B cell (primary cell): ENCODE measurements at regions not wholly inside any gene's neighbourhood (a gene's known extent, or its start where the extent isn't known, plus 50 kb on each side); places are given as distances from the start of the nearest gene placed in this dataset.

Experiments used
- ATAC-seq: fragments of 200-7000 bp; cut with Tn5 transposase; one replicate; pipeline ENCODE4 v1.10.0; 2021; ENCODE audit warnings: low read depth, mild to moderate bottlenecking, moderate number of reproducible peaks, moderate library complexity
- CTCF ChIA-PET: fragments of 350-600 bp; sonication (Branson Sonifier 250); formaldehyde crosslinking; loops from one replicate; lab custom pipeline; 2021; ENCODE audit warnings: antibody characterized with exemption, inconsistent platforms; lab: Charles Lee
- POLR2A ChIA-PET: fragments of 350-600 bp; sonication (Branson Sonifier 250); formaldehyde crosslinking; loops from one replicate; lab custom pipeline; 2021; ENCODE audit warnings: antibody characterized with exemption; lab: Charles Lee
- DNase-seq: peaks from one replicate; pipeline ENCODE4 v3.0.0; 2013
- H2AFZ ChIP-seq: 2 replicates; pipeline ENCODE4 v1.6.1; 2012; ENCODE audit warnings: mild to moderate bottlenecking, low read depth, low read length; ENCODE audit not compliant: insufficient read depth, poor library complexity, severe bottlenecking
- H3K27ac ChIP-seq, 2 donors: 1 replicate in 1 of 2; 2 replicates in 1 of 2; pipeline ENCODE4 v1.5.1; 2012 to 2013; ENCODE audit warnings: low read length in 2 of 2, mild to moderate bottlenecking in 2 of 2, moderate library complexity in 1 of 2
- H3K27me3 ChIP-seq, 4 experiments: fragments of 200-600 bp in 1 of 4; sonication (generic) in 1 of 4; replicated peaks in 1 of 4; 1 replicate in 2 of 4; 2 replicates in 2 of 4; pipeline versions ENCODE4 v1.6.1 to v1.7.0; 2013 to 2016; ENCODE audit warnings: low read length in 3 of 4, mild to moderate bottlenecking in 2 of 4, mixed read lengths in 1 of 4, moderate library complexity in 1 of 4; ENCODE audit not compliant: insufficient read depth in 4 of 4, control insufficient read depth in 3 of 4; ENCODE audit errors: control extremely low read depth in 1 of 4
- H3K36me3 ChIP-seq, 2 experiments: replicated peaks in 1 of 2; 1 replicate in 1 of 2; 2 replicates in 1 of 2; pipeline versions ENCODE4 v1.6.1 to v1.7.1; 2013; ENCODE audit warnings: low read length in 1 of 2; ENCODE audit not compliant: insufficient read depth in 2 of 2, control insufficient read depth in 1 of 2; ENCODE audit errors: control extremely low read depth in 1 of 2, extremely low read depth in 1 of 2
- H3K4me1 ChIP-seq, 2 donors: fragments of 200-600 bp in 1 of 2; sonication (generic) in 1 of 2; 1 replicate in 1 of 2; 2 replicates in 1 of 2; pipeline versions ENCODE4 v1.5.1 to v1.6.1; 2013 to 2017; ENCODE audit warnings: low read length in 2 of 2; ENCODE audit not compliant: control insufficient read depth in 2 of 2, insufficient read depth in 2 of 2
- H3K4me2 ChIP-seq: replicated peaks from 2 replicates; pipeline ENCODE3; 2012; ENCODE audit warnings: mild to moderate bottlenecking, low read depth, low read length; ENCODE audit not compliant: poor library complexity, severe bottlenecking
- H3K4me3 ChIP-seq, 5 experiments: fragments of 200-600 bp in 1 of 5; sonication (generic) in 1 of 5; 1 replicate in 3 of 5; 2 replicates in 2 of 5; pipeline versions ENCODE4 v1.5.1 to v1.7.0; 2011 to 2016; ENCODE audit warnings: low read length in 4 of 5, mild to moderate bottlenecking in 4 of 5, low read depth in 2 of 5, control low read depth in 1 of 5, moderate library complexity in 1 of 5; ENCODE audit not compliant: insufficient read depth in 1 of 5; ENCODE audit errors: control extremely low read depth in 1 of 5, extremely low read depth in 1 of 5
- H3K79me2 ChIP-seq: fragments of 200-600 bp; sonication (generic); one replicate; pipeline ENCODE4 v1.6.0; 2016; ENCODE audit warnings: low read length; ENCODE audit not compliant: control insufficient read depth, insufficient read depth
- H3K9ac ChIP-seq: fragments of 200-600 bp; sonication (generic); 2 replicates; pipeline ENCODE4 v1.6.1; 2017; ENCODE audit warnings: mild to moderate bottlenecking, low read length, moderate library complexity
- H3K9me3 ChIP-seq, 3 donors: one replicate each; pipeline versions ENCODE4 v1.6.1 to v1.7.1; 2013; ENCODE audit warnings: low read length in 2 of 3; ENCODE audit not compliant: control insufficient read depth in 2 of 3, insufficient read depth in 1 of 3; ENCODE audit errors: control extremely low read depth in 1 of 3
- H4K20me1 ChIP-seq: 2 replicates; pipeline ENCODE4 v1.6.0; 2012; ENCODE audit warnings: mild to moderate bottlenecking, low read length; ENCODE audit not compliant: insufficient read depth, control insufficient read depth, poor library complexity, severe bottlenecking
- H3K27ac Mint-ChIP-seq: one replicate; pipeline ENCODE4 v1.8.0; 2021; ENCODE audit warnings: mixed read lengths
- H3K27me3 Mint-ChIP-seq: one replicate; pipeline ENCODE4 v1.8.0; 2021; ENCODE audit warnings: mixed read lengths
- H3K4me1 Mint-ChIP-seq: one replicate; pipeline ENCODE4 v1.8.0; 2021; ENCODE audit warnings: mixed read lengths
- H3K4me3 Mint-ChIP-seq: one replicate; pipeline ENCODE4 v1.8.0; 2021; ENCODE audit warnings: mixed read lengths
- H3K9me3 Mint-ChIP-seq: one replicate; pipeline ENCODE4 v1.8.0; 2022; ENCODE audit warnings: mixed read lengths; ENCODE audit not compliant: insufficient read depth
- EZH2 ChIP-seq: IDR thresholded peaks from 2 replicates; pipeline ENCODE4 v1.6.1; 2012; ENCODE audit warnings: borderline replicate concordance, low read depth, mild to moderate bottlenecking, moderate library complexity, low read length; ENCODE audit not compliant: insufficient read depth, poor library complexity, severe bottlenecking
- WGBS: methylation state at CpG from one replicate; pipeline ENCODE4 v1.1.5; 2013; ENCODE audit warnings: missing lambda C conversion rate; ENCODE audit not compliant: insufficient coverage; 5-methylcytosine and 5-hydroxymethylcytosine counted together
- intact Hi-C: fragments of 100-400 bp; cut with micrococcal nuclease; formaldehyde crosslinking; loops from one replicate; pipeline ENCODE4 v1.10.0; 2022
- TF ChIP-seq, protein P1 (sequence below): fragments of 200-600 bp; IDR thresholded peaks from one replicate; pipeline ENCODE4 v1.8.0; 2022; ENCODE audit warnings: antibody characterized with exemption, mild to moderate bottlenecking

DNA sequence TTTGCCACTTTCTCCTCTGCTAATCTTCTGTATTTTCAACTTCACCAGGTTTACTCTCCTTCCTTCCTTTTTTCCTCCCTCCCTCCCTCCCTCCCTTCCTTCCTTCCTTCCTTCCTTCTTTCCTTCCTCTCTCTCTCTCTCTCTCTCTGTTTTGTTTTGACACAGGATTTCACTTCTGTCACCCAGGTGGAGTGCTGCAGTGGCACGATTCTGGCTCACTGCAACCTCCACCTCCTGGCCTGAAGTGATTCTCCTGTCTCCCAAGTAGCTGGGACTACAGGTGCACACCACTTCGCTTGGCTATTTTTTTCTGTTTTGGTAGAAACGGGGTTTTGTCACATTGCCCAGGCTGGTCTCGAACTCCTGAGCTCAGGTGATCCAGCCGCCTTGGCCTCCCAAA is 181.2 kb upstream of the BTG1 start:
- WGBS = 87% methylated on average over 5 of the region's 5 CpGs
- intact Hi-C loops = loop anchor here (5.0 kb wide), 1 partner anchor 35 kb away; no protein-coding TSS in a partner anchor
- H3K4me1 Mint-ChIP-seq = peaks cover 26% of the 10 kb centered on the region

DNA sequence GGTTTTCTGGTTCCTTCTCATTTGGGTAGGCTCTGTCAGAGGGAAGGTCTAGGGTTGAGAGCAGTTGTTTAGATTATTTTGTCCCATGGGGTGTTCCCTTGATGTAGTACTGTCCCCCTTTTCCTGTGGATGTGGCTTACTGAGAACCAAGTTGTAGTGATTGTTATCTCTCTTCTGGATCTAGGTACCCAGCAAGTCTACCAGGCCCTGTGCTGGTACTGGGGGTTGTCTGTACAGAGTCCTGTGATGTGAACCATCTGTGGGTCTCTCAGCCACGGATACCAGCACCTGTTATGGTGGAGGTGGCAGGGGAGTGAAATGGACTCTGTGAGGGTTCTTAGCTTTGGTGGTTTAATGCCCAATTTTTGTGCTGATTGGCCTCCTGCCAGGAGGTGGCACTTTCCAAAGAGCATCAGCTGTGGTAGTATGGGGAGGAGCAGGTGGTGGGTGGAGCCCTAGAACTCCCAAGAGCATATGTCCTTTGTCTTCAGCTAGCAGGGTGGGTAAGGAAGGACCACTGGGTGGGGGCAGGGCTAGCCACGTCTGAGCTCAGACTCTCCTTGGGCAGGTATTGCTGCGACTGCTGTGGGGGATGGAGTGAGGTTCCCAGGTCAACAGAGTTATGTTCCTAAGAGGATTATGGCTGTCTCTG is 179.3 kb upstream of the BTG1 start:
- Histone ChIP-seq H3K4me2 (no peak overlapping the region), H3K9me3 (peaks cover 0 to 12% (median 0%) of the 10 kb centered on the region in 3 donors), H3K36me3 (no peaks in the 10 kb centered on the region), H3K9ac (no peak overlapping the region), H4K20me1 (no peaks in the 10 kb centered on the region), H3K27me3 (no peaks in the 10 kb centered on the region), H3K4me1 (peaks cover 4 to 5% of the 10 kb centered on the region in 2 donors), H3K4me3 (no peak overlapping the region), H2AFZ (no peak overlapping the region), H3K27ac (no peak overlapping the region), H3K79me2 (no peaks in the 10 kb centered on the region)
- Mint-ChIP-seq H3K4me3 (no peak overlapping the region), H3K27me3 (no peaks in the 10 kb centered on the region), H3K9me3 (peaks cover 7% of the 10 kb centered on the region), H3K4me1 (peaks cover 28% of the 10 kb centered on the region), H3K27ac (no peak overlapping the region)
- intact Hi-C loops = loop anchor here (5.0 kb wide), 1 partner anchor 37 kb away; no protein-coding TSS in a partner anchor
- POLR2A ChIA-PET = interaction anchor here (0.9 kb wide), 1 partner anchor 179 kb away, joined by 3 read pairs; the partner anchor contains the start of gene BTG1
- 93% methylated on average over 3 of the region's 3 CpGs for WGBS
- CTCF ChIA-PET = no interaction called here
- TF ChIP-seq, protein P1, sequence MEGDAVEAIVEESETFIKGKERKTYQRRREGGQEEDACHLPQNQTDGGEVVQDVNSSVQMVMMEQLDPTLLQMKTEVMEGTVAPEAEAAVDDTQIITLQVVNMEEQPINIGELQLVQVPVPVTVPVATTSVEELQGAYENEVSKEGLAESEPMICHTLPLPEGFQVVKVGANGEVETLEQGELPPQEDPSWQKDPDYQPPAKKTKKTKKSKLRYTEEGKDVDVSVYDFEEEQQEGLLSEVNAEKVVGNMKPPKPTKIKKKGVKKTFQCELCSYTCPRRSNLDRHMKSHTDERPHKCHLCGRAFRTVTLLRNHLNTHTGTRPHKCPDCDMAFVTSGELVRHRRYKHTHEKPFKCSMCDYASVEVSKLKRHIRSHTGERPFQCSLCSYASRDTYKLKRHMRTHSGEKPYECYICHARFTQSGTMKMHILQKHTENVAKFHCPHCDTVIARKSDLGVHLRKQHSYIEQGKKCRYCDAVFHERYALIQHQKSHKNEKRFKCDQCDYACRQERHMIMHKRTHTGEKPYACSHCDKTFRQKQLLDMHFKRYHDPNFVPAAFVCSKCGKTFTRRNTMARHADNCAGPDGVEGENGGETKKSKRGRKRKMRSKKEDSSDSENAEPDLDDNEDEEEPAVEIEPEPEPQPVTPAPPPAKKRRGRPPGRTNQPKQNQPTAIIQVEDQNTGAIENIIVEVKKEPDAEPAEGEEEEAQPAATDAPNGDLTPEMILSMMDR = no peak
- TF ChIP-seq EZH2 = no peak
- no peak for ATAC-seq
- no peak for DNase-seq

More for the DNA sequence above, 181.2 kb upstream of the BTG1 start:
- H3K4me2 ChIP-seq = no peak overlapping the region
- no peak overlapping the region for H3K27ac ChIP-seq
- ChIA-PET POLR2A (no interaction called here), CTCF (interaction anchor here (0.8 kb wide), 1 partner anchor 17 kb away, joined by 3 read pairs; no protein-coding TSS in a partner anchor)
- no peaks in the 10 kb centered on the region for H4K20me1 ChIP-seq
- TF ChIP-seq EZH2 = no peak
- TF ChIP-seq, protein P1 = no peak
- H3K9me3 Mint-ChIP-seq = no peaks in the 10 kb centered on the region
- H3K27me3 Mint-ChIP-seq = no peaks in the 10 kb centered on the region
- no peak overlapping the region for H2AFZ ChIP-seq
- no peaks in the 10 kb centered on the region for H3K27me3 ChIP-seq
- no peak for ATAC-seq
- no peak overlapping the region for H3K4me3 Mint-ChIP-seq
- no peak for DNase-seq
- peaks cover 0 to 12% (median 0%) of the 10 kb centered on the region in 3 donors for H3K9me3 ChIP-seq
- H3K27ac Mint-ChIP-seq = peak overlapping the region; percentile 16
- no peak overlapping the region for H3K9ac ChIP-seq
- H3K4me3 ChIP-seq = no peak overlapping the region
- peaks cover 4 to 5% of the 10 kb centered on the region in 2 donors for H3K4me1 ChIP-seq
- no peaks in the 10 kb centered on the region for H3K36me3 ChIP-seq
- no peaks in the 10 kb centered on the region for H3K79me2 ChIP-seq
